Hepatocyte (in vitro differentiated cells): ENCODE measurements at regions not wholly inside any gene's neighbourhood (a gene's known extent, or its start where the extent isn't known, plus 50 kb on each side); places are given as distances from the start of the nearest gene placed in this dataset.

Source experiments
- CTCF ChIP-seq: fragments of 200-600 bp; sonication (generic); IDR thresholded peaks from 2 replicates; pipeline ENCODE4 v1.5.1; 2016; ENCODE audit warnings: antibody characterized with exemption, mild to moderate bottlenecking; ENCODE audit not compliant: poor library complexity
- EZH2 ChIP-seq: fragments of 200-600 bp; sonication (generic); IDR thresholded peaks from 2 replicates; pipeline ENCODE4 v1.6.1; 2016; ENCODE audit warnings: antibody characterized with exemption, mild to moderate bottlenecking, borderline replicate concordance

- TF ChIP-seq CTCF = no peak
- no peak for TF ChIP-seq EZH2
These were observed 139.7 kb upstream of the POGK start for GRCh38 chr1:166699613-166700012.
